DOHH2 (cell line): ENCODE measurements at regions not wholly inside any gene's neighbourhood (a gene's known extent, or its start where the extent isn't known, plus 50 kb on each side); places are given as distances from the start of the nearest gene placed in this dataset.

ENCODE experiments used
- EZH2phosphoT487 ChIP-seq: fragments of 200-600 bp; sonication (generic); IDR thresholded peaks from 2 replicates; pipeline ENCODE4 v1.6.1; 2017; ENCODE audit warnings: borderline replicate concordance, mild to moderate bottlenecking, antibody characterized with exemption, low read length, moderate library complexity, mixed read lengths
- TF ChIP-seq, protein P1 (sequence below): fragments of 200-600 bp; sonication (generic); IDR thresholded peaks from one replicate; pipeline ENCODE4 v1.5.1; 2014; ENCODE audit warnings: antibody characterized with exemption, mild to moderate bottlenecking, low read depth, low read length; ENCODE audit not compliant: poor library complexity, severe bottlenecking

DNA sequence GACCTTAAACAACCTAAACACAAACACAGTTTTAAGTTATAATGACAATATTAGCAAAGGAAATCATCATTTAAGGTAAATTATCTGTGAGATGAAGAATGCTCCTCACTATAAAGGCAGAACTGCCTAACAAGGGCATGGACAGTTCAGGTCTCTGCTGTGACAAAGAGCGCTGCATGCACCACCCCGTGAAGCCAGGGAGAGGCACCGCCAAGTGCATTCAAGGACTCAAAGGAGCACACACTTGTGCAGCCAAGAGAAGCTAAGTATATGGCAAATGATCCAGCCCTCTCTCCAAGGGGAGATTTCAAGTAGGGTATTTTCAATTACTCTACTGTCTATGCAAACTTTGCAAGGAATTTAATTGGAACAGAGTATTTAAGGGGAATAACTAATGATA is 126.0 kb downstream of the RAP2A start:
- no peak for TF ChIP-seq EZH2phosphoT487
- TF ChIP-seq, protein P1, sequence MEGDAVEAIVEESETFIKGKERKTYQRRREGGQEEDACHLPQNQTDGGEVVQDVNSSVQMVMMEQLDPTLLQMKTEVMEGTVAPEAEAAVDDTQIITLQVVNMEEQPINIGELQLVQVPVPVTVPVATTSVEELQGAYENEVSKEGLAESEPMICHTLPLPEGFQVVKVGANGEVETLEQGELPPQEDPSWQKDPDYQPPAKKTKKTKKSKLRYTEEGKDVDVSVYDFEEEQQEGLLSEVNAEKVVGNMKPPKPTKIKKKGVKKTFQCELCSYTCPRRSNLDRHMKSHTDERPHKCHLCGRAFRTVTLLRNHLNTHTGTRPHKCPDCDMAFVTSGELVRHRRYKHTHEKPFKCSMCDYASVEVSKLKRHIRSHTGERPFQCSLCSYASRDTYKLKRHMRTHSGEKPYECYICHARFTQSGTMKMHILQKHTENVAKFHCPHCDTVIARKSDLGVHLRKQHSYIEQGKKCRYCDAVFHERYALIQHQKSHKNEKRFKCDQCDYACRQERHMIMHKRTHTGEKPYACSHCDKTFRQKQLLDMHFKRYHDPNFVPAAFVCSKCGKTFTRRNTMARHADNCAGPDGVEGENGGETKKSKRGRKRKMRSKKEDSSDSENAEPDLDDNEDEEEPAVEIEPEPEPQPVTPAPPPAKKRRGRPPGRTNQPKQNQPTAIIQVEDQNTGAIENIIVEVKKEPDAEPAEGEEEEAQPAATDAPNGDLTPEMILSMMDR = no peak
